ENCODE measurements at regions not wholly inside any gene's neighbourhood (a gene's known extent, or its start where the extent isn't known, plus 50 kb on each side); places are given as distances from the start of the nearest gene placed in this dataset.

DNA sequence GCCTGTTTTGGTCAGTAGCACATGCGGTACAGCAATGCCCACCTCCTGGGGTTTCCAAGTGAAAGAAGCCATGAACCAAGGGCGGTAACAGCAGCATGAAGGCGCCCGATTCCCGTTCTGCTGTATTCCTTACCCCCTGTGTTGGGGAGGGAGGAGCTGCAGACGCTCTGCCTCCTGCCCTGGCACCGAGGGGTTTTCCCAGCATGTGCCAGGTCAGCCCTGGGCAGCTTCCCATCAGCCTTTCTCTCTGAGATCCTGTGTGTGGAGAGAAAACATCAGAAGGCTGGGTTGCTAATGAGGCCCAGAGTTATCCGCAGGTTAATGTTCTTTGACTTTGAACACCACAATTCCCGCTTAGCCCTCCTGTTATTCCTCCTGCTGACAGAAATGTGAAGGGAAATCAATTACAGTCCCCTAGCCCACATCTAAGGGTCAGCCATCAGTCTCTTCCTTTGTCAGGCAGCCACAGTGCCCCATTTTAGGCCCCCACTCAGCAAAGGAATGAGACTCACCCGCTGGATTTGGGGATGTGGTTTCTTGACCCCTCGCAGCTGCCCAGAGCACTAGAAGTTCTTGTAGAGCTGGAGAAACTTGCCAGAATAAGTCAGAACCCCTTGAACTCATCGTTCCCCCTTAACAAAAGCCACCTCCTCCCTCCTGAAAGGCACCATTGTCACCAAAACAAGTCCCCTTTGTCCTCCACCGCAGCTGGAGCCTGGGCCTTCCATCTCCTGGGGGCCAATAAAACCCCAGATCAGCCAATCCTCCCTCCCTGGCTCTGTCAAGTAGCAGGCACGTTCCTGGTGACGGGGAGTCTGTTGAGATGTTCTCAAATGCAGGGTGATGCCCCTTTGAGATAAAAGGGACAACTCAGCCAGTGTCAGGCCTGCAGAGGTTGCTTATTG lies 168.5 kb downstream of the KATNIP start:
- no peak for DNase-seq
- Mint-ChIP-seq H3K36me3 (ENCODE audit: low read depth) (no peaks in the 10 kb centered on the region), H3K9me3 (no peaks in the 10 kb centered on the region), H3K27me3 (no peaks in the 10 kb centered on the region), H3K27ac (no peak overlapping the region), H3K4me3 (no peak overlapping the region), H3K4me1 (peaks cover 21% of the 10 kb centered on the region)
- ChIA-PET CTCF (no interaction called here), POLR2A (interaction anchor here (1.3 kb wide), 1 partner anchor 12 kb away, joined by 3 read pairs; no protein-coding TSS in a partner anchor)

DNA sequence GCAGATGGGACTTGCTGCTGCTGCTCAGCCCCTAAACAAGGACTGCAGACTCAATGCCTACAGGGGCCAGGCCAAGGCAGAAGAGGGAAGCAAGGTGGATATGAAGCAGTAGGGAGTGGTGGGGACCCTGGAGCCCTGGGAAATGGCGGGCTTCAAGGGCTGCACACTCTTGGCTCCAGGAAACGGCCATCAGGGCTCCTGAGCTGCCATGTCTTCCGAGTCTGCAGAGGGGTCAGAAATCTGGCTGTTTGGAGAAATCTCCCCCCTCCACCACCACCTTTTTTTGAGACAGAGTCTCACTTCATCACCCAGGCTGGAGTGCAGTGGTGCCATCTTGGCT lies 169.1 kb downstream of the KATNIP start:
- DNase-seq, result no peak
- Mint-ChIP-seq H3K9me3 (no peaks in the 10 kb centered on the region), H3K27me3 (no peaks in the 10 kb centered on the region), H3K27ac (no peak overlapping the region), H3K4me3 (no peak overlapping the region), H3K36me3 (ENCODE audit: low read depth) (no peaks in the 10 kb centered on the region), H3K4me1 (peaks cover 22% of the 10 kb centered on the region)
- POLR2A ChIA-PET, result no interaction called here
- CTCF ChIA-PET, result no interaction called here

DNA sequence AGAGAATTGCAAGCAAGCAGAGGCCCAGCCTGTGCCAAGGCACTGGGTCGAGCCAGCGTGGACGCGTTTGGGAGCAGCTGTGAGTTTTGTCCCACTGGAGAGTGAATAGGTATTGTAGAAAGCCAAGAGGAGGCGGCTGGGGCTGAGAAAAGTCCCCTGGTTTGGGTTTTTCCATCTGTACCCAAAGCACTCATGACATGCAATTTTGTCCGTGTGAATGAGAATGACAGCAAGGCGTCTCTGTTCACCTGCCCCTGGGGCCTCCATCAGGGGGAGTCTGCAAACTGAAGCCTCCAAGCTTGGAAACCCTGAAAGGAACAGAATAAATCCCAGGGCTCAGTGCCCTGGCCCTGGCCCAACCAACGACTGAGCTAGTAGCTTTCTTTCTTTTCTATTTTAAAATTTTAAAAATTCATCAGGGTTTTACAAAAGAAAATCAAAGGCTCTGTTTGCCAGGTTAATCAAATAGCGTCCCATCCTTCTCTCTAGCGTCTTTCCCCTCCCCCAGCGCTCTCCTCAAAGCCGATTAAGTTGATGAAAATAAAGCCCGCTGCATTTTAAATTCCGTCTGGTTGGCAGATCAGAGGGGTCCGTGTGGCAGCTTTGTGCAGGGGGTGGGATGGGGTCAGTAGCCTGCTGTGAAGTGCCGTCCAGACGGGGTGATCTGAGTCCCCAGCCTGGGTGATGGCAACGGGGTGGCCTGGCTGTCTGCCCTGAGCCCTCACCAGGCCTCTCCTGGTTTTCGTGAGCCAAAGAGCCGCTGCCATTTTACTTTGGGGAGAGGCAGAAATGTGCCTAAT lies 171.0 kb downstream of the KATNIP start:
- no peak for DNase-seq
- Mint-ChIP-seq H3K4me1 (peaks cover 22% of the 10 kb centered on the region), H3K36me3 (ENCODE audit: low read depth) (no peaks in the 10 kb centered on the region), H3K9me3 (no peaks in the 10 kb centered on the region), H3K27me3 (no peaks in the 10 kb centered on the region), H3K4me3 (no peak overlapping the region), H3K27ac (no peak overlapping the region)
- POLR2A ChIA-PET, result no interaction called here
- CTCF ChIA-PET, result interaction anchor here (0.5 to 0.6 kb wide), 2 partner anchors 29 to 58 kb away, joined by 3 read pairs; no protein-coding TSS in a partner anchor

DNA sequence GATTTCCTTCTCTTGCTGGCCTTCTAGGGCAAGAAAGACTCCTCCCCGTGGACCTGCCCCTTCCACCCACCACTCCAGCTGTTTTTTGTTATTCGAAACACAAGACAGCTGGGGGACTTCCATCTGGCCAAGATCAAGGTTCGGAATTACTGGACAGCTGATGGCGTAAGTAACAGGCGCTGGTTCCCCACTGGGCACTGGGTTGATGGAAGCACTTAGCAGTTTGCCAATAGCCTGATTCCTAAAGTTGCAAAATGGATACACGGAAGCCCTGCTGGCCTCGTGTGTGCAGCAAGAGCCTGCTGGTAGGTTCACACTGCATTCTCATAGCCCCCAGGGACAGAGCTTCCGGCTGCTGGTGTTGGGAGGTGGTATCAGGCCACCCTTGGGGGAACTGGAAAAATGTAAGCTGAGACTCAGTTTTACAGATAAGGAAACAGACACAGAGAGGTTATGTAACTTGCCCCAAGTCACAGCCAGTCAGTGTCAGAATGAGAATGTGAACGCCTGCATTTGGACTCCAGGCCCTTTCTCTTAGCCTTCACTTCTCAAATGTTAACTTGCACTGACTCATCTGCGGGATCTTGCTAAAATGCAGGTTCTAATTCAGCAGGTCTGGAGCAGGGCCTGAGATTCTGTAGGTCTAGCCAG lies 171.7 kb downstream of the KATNIP start:
- Mint-ChIP-seq H3K36me3 (ENCODE audit: low read depth) (no peaks in the 10 kb centered on the region), H3K4me1 (peaks cover 22% of the 10 kb centered on the region), H3K27me3 (no peaks in the 10 kb centered on the region), H3K9me3 (no peaks in the 10 kb centered on the region), H3K27ac (peak overlapping the region; percentile 82), H3K4me3 (no peak overlapping the region)
- ChIA-PET CTCF (interaction anchor here (0.8 kb wide), 1 partner anchor 31 kb away, joined by 4 read pairs; no protein-coding TSS in a partner anchor), POLR2A (no interaction called here)
- no peak for DNase-seq

DNA sequence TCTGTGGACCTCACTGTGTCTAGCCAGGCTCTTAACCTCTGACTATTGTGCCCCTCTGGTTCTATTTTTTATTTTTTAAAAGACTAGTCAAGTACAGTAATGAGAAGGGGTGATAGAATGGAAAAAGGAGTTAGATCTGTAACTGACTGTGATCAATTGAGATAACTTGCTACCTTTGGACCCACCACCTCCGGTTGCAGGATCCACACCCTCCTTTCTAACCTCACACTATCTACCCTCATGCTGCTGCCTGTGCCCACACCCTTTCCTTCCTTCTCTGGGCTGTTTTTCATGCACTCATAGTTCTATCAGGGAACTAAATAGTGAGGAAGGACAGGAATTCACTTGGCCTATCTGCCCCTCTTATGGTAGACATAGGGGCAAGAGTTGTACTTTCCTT lies 172.3 kb downstream of the KATNIP start:
- H3K9me3 Mint-ChIP-seq, result no peaks in the 10 kb centered on the region
- H3K27me3 Mint-ChIP-seq, result no peaks in the 10 kb centered on the region
- H3K4me3 Mint-ChIP-seq, result no peak overlapping the region
- DNase-seq, result peak; percentile 17
- H3K36me3 Mint-ChIP-seq (ENCODE audit: low read depth), result no peaks in the 10 kb centered on the region
- peak overlapping the region; percentile 82 for H3K27ac Mint-ChIP-seq
- ChIA-PET CTCF (interaction anchor here (0.8 kb wide), 1 partner anchor 32 kb away, joined by 4 read pairs; no protein-coding TSS in a partner anchor), POLR2A (no interaction called here)
- peaks cover 22% of the 10 kb centered on the region for H3K4me1 Mint-ChIP-seq

DNA sequence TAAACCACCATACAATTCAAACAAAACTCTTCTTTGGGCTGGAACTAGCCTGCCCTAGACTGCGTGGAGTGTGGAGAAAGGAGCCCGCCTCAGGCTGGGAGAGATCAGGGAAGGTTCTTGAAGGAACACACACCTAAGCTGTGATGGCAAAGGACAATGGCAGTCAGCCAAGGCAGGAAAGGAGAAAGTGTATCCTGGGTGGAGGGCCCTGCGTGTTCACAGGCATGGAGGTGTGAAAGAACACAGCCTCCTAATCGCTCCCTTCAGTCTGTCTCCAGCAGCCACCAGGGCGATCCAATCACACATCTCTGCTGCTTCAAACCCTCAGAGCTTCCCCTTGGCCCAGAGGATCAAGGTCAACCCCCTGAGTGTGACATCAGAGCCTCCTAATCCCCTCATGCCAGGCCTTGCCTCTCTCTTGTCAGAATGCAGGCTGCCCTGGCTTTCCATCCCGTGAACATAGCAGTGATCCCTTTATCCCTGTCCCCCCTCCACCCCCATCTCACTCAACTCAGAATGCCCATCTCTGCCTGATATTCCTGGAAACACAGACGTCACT lies 173.0 kb downstream of the KATNIP start:
- no peaks in the 10 kb centered on the region for H3K27me3 Mint-ChIP-seq
- peaks cover 22% of the 10 kb centered on the region for H3K4me1 Mint-ChIP-seq
- no peak overlapping the region for H3K4me3 Mint-ChIP-seq
- POLR2A ChIA-PET, result no interaction called here
- CTCF ChIA-PET, result no interaction called here
- no peaks in the 10 kb centered on the region for H3K9me3 Mint-ChIP-seq
- DNase-seq, result no peak
- H3K36me3 Mint-ChIP-seq (ENCODE audit: low read depth), result no peaks in the 10 kb centered on the region
- H3K27ac Mint-ChIP-seq, result peak overlapping the region; percentile 82

DNA sequence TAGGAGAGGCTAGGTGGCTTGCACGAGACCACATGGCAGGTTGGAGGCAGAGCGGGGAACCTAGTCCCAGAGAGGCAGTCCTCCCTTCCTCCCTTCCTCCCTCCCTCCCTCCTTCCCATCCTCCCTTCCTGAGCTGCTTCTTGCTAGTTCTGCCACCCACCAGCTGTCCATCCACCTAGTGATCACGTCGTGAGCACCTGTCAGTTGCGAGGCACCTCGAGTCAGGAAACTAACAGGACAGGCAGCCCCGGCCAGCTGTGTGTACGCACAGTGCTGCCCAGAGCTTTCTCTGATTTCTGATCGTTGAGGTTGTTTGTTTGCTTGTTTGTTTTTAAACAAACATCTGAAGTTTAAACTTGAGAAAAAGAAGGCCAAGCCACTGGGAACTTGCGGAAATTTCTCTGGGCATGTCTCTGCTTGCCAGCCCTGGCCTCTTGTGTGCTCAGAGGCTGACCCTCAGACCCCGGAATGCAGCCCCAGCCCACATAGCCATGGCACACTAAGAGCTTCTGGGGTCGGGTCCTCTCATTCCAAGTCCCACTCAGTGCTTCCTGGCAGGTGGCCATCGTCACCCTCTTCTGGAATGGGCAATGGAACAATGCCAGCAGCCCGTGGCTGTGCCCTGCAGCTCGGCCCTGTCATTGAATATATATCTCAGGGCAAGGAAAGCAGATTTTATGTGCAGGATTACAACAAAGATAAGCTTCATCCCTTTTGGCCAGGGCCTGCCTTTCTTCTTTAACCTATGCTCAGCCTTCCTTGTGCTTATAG lies 174.0 kb downstream of the KATNIP start:
- CTCF ChIA-PET, result no interaction called here

DNA sequence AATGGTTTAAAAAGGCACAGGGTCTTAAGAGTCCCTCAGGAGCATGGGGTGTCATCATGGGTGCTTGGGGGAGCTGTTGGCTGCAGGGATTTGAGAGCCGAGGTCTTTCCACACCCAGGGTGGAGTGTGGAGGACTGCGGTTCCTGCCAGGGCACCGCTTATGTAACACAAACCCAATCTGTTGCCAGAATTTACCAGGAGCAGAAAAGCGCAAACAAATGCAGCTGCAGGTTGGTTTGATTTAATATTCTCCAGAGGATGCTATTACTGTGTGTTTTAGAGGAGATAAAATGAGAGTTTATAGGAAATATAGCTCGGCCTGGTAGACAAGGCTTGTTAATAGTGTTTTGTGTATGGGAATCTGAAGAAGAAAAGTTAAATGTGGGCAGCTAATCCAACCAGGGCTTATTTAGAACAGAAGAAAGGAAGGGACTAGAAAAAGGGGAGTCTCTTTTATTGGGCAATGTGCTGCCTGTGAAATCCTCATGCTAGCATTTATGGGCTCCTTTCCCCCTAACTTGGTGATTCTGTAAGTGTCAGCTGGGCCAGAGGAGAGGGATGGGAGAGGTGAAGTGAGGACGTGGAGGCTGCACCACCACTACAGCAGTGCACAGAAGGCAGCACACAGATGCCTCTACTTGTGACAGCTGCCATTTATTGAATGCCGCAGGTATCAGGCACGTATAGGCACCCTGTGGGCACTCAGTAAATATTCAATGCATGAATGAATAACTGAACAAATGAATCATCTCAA lies 174.7 kb downstream of the KATNIP start:
- no peaks in the 10 kb centered on the region for H3K36me3 Mint-ChIP-seq (ENCODE audit: low read depth)
- H3K27ac Mint-ChIP-seq, result no peak overlapping the region
- H3K4me1 Mint-ChIP-seq, result peaks cover 22% of the 10 kb centered on the region
- no peaks in the 10 kb centered on the region for H3K9me3 Mint-ChIP-seq
- no peak overlapping the region for H3K4me3 Mint-ChIP-seq
- no peak for DNase-seq
- ChIA-PET CTCF (no interaction called here), POLR2A (no interaction called here)
- no peaks in the 10 kb centered on the region for H3K27me3 Mint-ChIP-seq

More for the DNA sequence above, 174.0 kb downstream of the KATNIP start:
- Mint-ChIP-seq H3K27ac (no peak overlapping the region), H3K4me3 (no peak overlapping the region), H3K36me3 (ENCODE audit: low read depth) (no peaks in the 10 kb centered on the region), H3K9me3 (no peaks in the 10 kb centered on the region), H3K27me3 (no peaks in the 10 kb centered on the region), H3K4me1 (peaks cover 22% of the 10 kb centered on the region)
- POLR2A ChIA-PET, result no interaction called here
- DNase-seq, result no peak

DNA sequence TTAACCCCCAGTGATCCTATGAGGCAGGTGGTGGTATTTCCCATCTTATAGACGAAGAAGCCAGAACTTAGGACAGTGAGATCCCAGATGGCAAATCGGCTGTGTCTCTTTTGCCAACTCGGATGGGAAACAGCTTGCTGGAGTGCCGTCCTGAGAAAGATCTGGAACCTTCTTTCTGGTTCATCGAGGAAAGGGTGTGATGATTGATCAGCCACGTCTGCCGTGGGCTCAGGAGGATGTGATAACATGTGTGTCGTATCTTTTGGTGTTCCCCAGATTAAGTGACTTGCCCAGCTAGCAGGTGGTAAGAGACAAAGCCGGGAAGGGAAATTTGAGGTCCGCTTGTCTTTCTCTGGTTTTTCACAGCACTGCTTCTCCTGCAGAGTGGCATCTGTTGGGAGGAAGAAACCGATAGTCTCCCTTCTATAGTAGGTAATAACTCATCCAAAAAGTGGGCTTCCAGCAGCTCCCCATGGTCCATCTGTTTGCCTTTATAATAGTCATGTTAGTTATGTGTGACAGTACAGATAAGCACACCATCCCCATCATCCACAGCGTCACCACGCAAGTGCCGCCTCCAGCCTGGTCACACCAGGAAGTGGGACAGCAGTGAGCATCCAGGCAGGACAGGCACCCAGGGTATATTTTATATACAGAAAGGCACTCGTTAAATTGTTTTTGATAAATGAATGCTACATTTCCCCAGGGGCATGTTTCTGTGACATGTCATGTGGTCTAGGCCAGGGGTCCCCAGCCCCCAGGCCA lies 175.5 kb downstream of the KATNIP start:
- Mint-ChIP-seq H3K36me3 (ENCODE audit: low read depth) (no peaks in the 10 kb centered on the region), H3K9me3 (no peaks in the 10 kb centered on the region), H3K27me3 (no peaks in the 10 kb centered on the region), H3K4me3 (no peak overlapping the region), H3K4me1 (peaks cover 22% of the 10 kb centered on the region), H3K27ac (no peak overlapping the region)
- DNase-seq, result no peak
- CTCF ChIA-PET, result no interaction called here
- POLR2A ChIA-PET, result no interaction called here

DNA sequence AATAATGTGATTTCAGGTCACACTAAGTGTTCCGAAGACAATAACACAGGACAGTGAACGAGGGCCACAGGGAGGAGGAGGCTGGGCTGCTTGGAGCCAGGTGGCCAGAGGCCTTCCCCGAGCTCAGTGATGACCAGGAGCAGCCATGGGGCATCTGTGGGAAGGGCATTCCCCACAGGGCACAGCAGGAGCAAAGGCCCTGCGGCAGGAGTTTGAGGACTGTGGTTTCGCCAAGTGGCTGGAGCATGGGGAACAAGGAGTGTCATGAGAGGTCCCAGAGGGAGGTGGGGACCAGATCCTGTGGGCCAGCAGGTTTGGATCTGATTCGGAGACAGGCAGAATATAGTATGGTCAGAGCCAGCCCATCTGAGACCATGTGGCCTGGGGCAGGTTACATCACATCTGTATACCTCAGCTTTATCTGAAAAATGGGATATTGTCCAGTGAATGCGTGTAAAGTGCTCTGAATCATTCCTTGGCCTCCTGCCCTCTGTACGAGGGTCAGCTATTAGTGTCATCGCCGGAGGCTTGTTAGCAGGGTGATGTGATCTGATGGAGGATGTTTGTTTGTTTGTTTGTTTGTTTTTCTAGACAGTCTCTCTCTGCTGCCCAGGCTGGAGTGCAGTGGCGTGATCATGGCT lies 176.8 kb downstream of the KATNIP start:
- no peak overlapping the region for H3K4me3 Mint-ChIP-seq
- H3K27me3 Mint-ChIP-seq, result no peaks in the 10 kb centered on the region
- DNase-seq, result no peak
- CTCF ChIA-PET, result no interaction called here
- POLR2A ChIA-PET, result no interaction called here
- H3K4me1 Mint-ChIP-seq, result peaks cover 18% of the 10 kb centered on the region
- no peaks in the 10 kb centered on the region for H3K36me3 Mint-ChIP-seq (ENCODE audit: low read depth)
- H3K27ac Mint-ChIP-seq, result no peak overlapping the region
- no peaks in the 10 kb centered on the region for H3K9me3 Mint-ChIP-seq

DNA sequence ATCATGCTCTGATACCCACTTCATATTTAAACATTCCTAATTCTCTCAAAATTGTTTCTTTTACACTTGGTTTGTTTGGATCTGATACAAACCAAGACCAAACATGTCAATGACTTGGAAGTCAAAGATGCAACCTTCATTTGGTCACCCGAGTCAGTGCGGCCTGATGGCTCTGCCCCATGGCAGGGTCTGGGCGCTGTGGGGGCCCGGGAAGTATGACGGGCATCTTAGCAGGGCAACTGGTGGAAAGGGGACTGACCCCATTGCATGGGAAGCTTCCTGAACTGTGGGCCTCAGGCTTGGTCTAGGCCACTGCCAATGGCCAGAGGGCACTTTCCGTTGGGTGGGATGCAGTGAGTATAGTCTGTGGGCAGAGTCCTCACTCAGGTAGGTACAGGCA lies 178.0 kb downstream of the KATNIP start:
- POLR2A ChIA-PET, result no interaction called here
- no peaks in the 10 kb centered on the region for H3K36me3 Mint-ChIP-seq (ENCODE audit: low read depth)
- no peak for DNase-seq
- CTCF ChIA-PET, result no interaction called here
- no peak overlapping the region for H3K4me3 Mint-ChIP-seq
- no peak overlapping the region for H3K27ac Mint-ChIP-seq
- H3K4me1 Mint-ChIP-seq, result peaks cover 6% of the 10 kb centered on the region
- H3K9me3 Mint-ChIP-seq, result no peaks in the 10 kb centered on the region
- no peaks in the 10 kb centered on the region for H3K27me3 Mint-ChIP-seq

All from activated CD4-positive, alpha-beta memory T cell treated with anti-CD3 and anti-CD28 coated beads, Interleukin-2, amount 10 ng/mL, durations not matched to agents 7 days and 5 days (primary cell).